WI38 (cell line): ENCODE measurements at regions not wholly inside any gene's neighbourhood (a gene's known extent, or its start where the extent isn't known, plus 50 kb on each side); places are given as distances from the start of the nearest gene placed in this dataset.

ENCODE experiments used
- H3K4me3 ChIP-seq: 2 replicates; pipeline ENCODE4 v1.5.1; 2011; ENCODE audit warnings: low read depth, mild to moderate bottlenecking, control low read depth, low read length
- CTCF ChIP-seq: IDR thresholded peaks from 2 replicates; pipeline ENCODE4 v1.5.1; 2012; ENCODE audit warnings: low read depth, mild to moderate bottlenecking, control low read depth, low read length

GRCh38 chr20:7272512-7272911 is 505.0 kb downstream of the BMP2 start:
- H3K4me3 ChIP-seq, result no peak overlapping the region
- no peak for TF ChIP-seq CTCF

GRCh38 chr20:7274870-7275269 is 507.4 kb downstream of the BMP2 start:
- TF ChIP-seq CTCF, result no peak

GRCh38 chr20:7275645-7276237 is 508.3 kb downstream of the BMP2 start:
- TF ChIP-seq CTCF, result no peak
- H3K4me3 ChIP-seq, result no peak overlapping the region

More at GRCh38 chr20:7274870-7275269, 507.4 kb downstream of the BMP2 start:
- no peak overlapping the region for H3K4me3 ChIP-seq

- H3K4me3 ChIP-seq, result no peak overlapping the region
- TF ChIP-seq CTCF, result peak; percentile 87
These were observed 518.6 kb downstream of the BMP2 start for GRCh38 chr20:7285918-7286556.

GRCh38 chr20:7291323-7291943 is 523.9 kb downstream of the BMP2 start:
- no peak for TF ChIP-seq CTCF
- no peak overlapping the region for H3K4me3 ChIP-seq

- no peak overlapping the region for H3K4me3 ChIP-seq
These were observed 524.5 kb downstream of the BMP2 start for GRCh38 chr20:7291946-7292345.

More at GRCh38 chr20:7291946-7292345, 524.5 kb downstream of the BMP2 start:
- TF ChIP-seq CTCF, result no peak
